AG04449 (cell line): ENCODE measurements at regions not wholly inside any gene's neighbourhood (a gene's known extent, or its start where the extent isn't known, plus 50 kb on each side); places are given as distances from the start of the nearest gene placed in this dataset.

Source experiments
- CTCF ChIA-PET: fragments of 350-600 bp; formaldehyde crosslinking; extraction: SDS; loops from one replicate; lab custom pipeline; 2021; ENCODE audit warnings: antibody characterized with exemption; lab: Yijun Ruan, JAX
- POLR2A ChIA-PET: fragments of 400-600, 350-600 bp; formaldehyde crosslinking; extraction: SDS; loops from one replicate; lab custom pipeline; 2020; ENCODE audit warnings: antibody characterized with exemption, inconsistent platforms; lab: Yijun Ruan, JAX
- DNase-seq: peaks from one replicate; pipeline ENCODE4 v3.0.0-alpha.2; 2010; ENCODE audit warnings: low read depth, low spot score
- H3K4me3 ChIP-seq: 2 replicates; pipeline ENCODE4 v1.5.1; 2011; ENCODE audit warnings: low read depth, mild to moderate bottlenecking, control low read depth, low read length
- TF ChIP-seq, protein P1 (sequence below): IDR thresholded peaks from one replicate; pipeline ENCODE4 v1.5.1; 2011; ENCODE audit warnings: mild to moderate bottlenecking, moderate library complexity, low read length, control low read depth, inconsistent platforms; ENCODE audit not compliant: insufficient read depth; ENCODE audit errors: missing control alignments

DNA sequence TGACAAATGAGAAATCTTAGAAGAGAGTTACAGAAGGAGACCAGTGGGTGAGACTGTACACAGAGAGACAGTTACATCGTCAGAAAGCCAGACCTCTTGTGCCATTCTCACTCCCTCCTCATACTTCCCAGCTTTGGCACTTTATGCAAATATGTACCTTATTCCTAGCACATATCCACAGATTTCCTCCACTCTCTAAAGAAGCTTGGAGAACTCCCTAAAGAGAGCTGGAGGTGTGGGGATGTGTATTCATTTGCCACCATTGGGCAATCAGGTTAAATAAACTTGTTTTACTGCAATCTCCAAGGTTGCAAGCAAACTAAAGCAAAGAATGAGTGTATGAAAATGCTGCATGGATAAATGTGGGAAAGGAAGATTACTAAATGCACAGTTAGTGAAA, 380.9 kb upstream of the PRMT6 start:
- ChIA-PET CTCF (no interaction called here), POLR2A (no interaction called here)
- H3K4me3 ChIP-seq = no peak overlapping the region
- no peak for DNase-seq
- TF ChIP-seq, protein P1, sequence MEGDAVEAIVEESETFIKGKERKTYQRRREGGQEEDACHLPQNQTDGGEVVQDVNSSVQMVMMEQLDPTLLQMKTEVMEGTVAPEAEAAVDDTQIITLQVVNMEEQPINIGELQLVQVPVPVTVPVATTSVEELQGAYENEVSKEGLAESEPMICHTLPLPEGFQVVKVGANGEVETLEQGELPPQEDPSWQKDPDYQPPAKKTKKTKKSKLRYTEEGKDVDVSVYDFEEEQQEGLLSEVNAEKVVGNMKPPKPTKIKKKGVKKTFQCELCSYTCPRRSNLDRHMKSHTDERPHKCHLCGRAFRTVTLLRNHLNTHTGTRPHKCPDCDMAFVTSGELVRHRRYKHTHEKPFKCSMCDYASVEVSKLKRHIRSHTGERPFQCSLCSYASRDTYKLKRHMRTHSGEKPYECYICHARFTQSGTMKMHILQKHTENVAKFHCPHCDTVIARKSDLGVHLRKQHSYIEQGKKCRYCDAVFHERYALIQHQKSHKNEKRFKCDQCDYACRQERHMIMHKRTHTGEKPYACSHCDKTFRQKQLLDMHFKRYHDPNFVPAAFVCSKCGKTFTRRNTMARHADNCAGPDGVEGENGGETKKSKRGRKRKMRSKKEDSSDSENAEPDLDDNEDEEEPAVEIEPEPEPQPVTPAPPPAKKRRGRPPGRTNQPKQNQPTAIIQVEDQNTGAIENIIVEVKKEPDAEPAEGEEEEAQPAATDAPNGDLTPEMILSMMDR = no peak

DNA sequence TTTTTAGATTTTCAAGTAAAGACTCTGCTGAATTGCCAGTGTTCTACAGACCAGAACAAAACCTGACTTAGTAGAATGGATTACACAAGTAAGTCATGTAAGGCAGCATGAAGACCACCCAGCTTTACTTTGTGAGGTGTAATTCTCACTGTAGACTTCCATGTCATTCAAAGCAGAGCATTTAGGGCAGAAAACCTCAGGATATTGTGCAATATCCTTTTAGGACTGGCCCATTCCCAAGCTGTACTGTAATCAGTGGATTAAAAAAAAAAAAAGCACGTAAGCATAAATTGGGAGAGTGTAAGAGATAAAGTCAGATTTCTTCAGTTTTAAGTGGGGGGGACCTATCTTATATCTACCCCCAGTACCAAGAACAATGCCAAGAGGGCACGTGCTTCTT, 380.5 kb upstream of the PRMT6 start:
- H3K4me3 ChIP-seq = no peak overlapping the region
- ChIA-PET POLR2A (no interaction called here), CTCF (no interaction called here)
- TF ChIP-seq, protein P1 = no peak
- DNase-seq = no peak

DNA sequence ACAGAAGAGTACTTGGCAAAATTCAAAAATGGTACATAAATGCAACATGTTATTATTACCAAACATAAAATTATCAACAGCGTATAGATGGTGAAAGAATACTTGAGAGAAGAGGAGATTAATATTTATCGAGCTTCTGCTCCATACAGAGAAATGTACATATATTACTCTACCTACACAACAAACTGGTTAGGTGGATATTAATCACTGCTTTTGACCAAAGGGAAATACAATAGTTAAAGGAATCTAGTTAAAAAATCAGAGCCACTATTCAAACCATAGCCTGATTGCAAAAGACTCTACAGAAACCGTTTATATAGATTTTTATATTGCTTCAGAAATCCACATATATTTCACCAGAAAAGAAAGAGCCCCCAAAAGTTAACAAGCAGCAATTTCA, 379.3 kb upstream of the PRMT6 start:
- no peak for DNase-seq
- H3K4me3 ChIP-seq = no peak overlapping the region
- POLR2A ChIA-PET = no interaction called here
- TF ChIP-seq, protein P1 = no peak
- CTCF ChIA-PET = no interaction called here

DNA sequence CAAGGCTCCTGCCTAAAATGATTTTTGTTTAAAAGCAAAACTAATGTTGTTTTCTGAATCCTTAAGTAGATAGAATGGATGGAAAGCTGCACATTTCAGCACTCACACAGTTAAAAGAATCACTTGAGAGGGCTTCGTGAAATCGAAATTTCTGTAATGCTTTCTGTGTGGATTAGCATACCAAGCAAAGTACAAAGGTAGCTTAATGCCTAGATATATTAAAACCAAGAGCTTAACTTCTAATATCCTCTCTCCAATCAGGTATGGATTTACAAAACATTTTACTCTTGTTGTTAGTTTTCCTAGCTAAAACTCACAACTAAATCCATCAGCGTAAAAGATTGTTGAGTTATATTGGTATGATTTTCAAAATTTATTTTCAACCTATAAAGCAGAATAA, 378.8 kb upstream of the PRMT6 start:
- POLR2A ChIA-PET = no interaction called here
- DNase-seq = no peak
- no peak overlapping the region for H3K4me3 ChIP-seq
- TF ChIP-seq, protein P1 = no peak
- CTCF ChIA-PET = no interaction called here

DNA sequence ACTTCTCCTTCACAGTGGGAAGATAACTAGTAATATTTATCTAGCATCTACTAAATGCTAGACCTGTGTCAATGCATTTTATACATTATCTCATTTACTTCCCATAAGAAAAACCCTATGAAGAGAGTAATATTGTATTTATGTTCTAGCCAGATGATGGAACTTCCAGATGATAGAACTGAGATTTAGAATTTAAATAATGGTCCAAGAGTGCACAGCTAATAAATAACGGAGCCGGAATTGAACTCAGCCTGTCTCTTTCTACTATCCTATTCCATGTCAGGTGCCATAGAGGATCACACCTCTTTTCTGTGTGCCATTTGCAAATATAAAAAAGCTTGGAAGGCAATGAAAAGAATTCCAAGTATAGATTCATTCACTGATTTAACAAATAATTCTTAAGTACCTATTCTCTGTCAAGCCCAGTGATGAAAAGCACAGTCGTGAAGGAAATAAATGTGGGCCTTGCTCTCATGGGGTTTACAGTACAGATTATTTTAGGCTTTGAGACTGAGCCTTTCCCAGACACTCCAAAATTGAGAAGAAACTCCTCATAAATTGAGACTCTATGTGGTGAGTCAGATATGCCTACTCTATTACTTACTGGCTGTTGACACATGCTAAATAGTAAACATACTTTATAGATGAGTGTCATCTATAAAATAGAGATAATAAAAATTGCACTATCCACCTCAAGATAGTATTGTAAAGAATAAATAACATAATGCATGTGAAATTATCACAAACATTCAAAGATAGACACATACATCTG, 378.0 kb upstream of the PRMT6 start:
- CTCF ChIA-PET = no interaction called here

DNA sequence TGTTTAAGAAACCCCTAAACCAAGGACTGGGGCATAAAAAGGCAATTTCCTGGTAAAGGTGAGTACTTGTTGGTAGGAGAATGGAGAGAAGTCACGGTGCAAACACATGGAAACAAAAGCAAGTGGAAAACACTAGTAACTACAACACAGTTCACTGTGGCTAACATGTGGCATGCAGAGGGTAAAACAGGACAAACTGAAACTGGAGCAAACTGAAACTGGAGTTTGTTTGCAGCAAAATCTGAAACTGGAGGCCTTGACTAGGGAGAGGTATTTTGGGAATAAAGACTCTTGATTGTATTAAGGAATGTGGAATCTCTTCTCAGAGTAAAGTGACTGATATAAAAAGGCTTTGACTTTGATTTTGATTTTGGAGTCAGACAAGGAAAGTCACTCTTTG, 376.3 kb upstream of the PRMT6 start:
- POLR2A ChIA-PET = no interaction called here
- DNase-seq = no peak
- TF ChIP-seq, protein P1 = no peak
- CTCF ChIA-PET = no interaction called here
- no peak overlapping the region for H3K4me3 ChIP-seq

More for the DNA sequence above, 378.0 kb upstream of the PRMT6 start:
- TF ChIP-seq, protein P1 = no peak
- POLR2A ChIA-PET = no interaction called here
- no peak overlapping the region for H3K4me3 ChIP-seq
- DNase-seq = no peak
